CD4-positive, alpha-beta T cell treated with Interleukin-15 for 1 hour (primary cell): ENCODE measurements at regions not wholly inside any gene's neighbourhood (a gene's known extent, or its start where the extent isn't known, plus 50 kb on each side); places are given as distances from the start of the nearest gene placed in this dataset.
"Not testable (repeated sequence)": the region's sequence is repeated elsewhere in the genome, so short reads cannot be mapped to it uniquely, and the experiment has no call there.

Experiments
- DNase-seq: peaks from one replicate; pipeline ENCODE4 v3.0.0-alpha.2; 2020

GRCh38 chr2:180258579-180258978 lies 251.5 kb upstream of the CWC22 start:
- no peak for DNase-seq

GRCh38 chr2:180258041-180258537 lies 251.0 kb upstream of the CWC22 start:
- no peak for DNase-seq

GRCh38 chr2:180257247-180257646 lies 250.2 kb upstream of the CWC22 start:
- DNase-seq: no peak

DNA sequence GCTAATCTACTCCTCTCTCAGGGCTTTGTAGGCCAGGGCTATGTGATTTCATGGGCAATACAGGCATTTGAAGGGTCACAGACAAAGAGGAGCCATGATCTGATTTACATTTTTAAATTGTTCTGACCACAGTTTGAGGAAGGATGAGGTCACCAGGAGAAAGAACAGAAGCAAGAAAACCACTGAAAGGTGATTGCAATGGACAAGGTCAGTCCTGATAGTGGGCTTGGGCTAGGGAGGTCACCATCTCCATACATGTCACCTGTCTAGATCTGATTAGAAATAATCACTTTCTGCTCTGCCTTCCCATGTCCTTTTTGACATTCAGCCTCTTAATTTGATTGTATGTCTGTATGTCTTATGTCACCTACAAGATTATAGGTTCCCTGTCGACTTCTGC lies 248.9 kb upstream of the CWC22 start:
- DNase-seq: no peak

GRCh38 chr2:180254872-180255271 lies 247.8 kb upstream of the CWC22 start:
- no peak for DNase-seq

- DNase-seq: no peak
Measured at GRCh38 chr2:180247658-180248057, 240.6 kb upstream of the CWC22 start.

DNA sequence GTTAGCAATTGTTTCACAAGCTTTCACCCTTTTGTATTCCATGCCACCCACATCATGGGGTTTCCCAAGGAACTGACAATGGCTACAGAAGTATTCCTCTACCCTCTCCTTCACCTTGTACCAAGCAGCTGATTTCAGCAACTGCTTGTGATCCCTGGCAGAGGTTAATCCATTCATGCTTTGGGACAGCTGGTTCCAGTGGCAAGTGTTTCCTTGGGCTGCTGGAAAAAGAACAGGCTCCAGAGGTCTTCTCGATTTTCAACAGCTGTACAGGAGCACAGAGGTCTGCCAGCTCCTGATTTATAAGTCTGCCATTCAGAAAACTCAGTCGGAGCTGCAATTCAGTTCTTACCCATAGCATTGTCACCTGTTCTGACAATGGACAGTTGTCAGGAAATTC lies 239.2 kb upstream of the CWC22 start:
- DNase-seq: no peak

DNA sequence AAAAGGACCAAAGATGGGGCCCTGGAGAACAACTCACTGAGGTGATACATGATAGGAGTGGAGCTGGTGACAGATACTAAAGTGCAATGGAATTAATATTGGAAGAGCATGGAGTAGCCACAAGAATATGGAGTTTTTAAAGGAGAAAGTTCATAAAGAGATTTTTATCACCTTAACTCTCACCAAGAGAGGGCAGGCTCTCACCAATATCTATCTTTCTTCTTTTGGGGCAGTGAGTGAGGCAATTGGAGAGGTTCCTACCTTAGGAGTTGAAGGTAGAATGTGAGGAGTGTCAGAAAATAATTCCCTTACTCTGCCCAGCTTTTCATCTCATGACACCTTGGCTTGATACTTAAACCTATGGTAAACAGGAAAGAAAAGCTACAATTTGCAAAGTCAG lies 233.7 kb upstream of the CWC22 start:
- no peak for DNase-seq

DNA sequence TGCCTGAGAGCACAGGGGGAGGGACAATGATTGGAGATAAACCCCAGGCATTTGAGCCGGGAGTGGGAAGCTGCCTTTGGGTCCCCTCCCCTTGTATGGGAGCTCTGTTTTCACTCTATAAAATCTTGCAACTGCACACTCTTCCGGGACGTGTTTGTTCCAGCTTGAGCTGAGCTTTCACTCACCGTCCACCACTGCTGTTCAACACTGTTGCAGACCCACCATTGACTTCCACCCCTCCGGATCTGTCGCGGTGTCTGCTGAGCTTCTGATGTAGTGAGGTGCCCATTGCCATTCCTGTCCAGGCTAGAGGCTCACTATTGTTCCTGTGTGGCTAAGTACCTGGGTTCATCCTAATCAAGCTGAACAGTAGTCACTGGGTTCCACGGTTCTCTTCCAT lies 231.6 kb upstream of the CWC22 start:
- no peak for DNase-seq

GRCh38 chr2:180236061-180236460 lies 229.0 kb upstream of the CWC22 start:
- DNase-seq: not testable (repeated sequence)

DNA sequence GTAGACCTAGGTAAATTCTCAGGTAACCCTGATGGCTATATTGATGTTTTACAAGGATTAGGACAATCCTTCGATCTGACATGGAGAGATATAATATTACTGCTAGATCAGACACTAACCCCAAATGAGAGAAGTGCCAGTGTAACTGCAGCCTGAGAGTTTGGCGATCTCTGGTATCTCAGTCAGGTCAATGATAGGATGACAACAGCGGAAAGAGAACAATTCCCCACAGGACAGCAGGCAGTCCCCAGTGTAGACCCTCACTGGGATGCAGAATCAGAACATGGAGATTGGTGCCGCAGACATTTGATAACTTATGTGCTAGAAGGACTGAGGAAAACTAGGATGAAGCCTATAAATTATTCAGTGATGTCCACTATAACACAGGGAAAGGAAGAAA lies 228.4 kb upstream of the CWC22 start:
- not testable (repeated sequence) for DNase-seq

- not testable (repeated sequence) for DNase-seq
Measured at GRCh38 chr2:180234991-180235390, 227.9 kb upstream of the CWC22 start.

DNA sequence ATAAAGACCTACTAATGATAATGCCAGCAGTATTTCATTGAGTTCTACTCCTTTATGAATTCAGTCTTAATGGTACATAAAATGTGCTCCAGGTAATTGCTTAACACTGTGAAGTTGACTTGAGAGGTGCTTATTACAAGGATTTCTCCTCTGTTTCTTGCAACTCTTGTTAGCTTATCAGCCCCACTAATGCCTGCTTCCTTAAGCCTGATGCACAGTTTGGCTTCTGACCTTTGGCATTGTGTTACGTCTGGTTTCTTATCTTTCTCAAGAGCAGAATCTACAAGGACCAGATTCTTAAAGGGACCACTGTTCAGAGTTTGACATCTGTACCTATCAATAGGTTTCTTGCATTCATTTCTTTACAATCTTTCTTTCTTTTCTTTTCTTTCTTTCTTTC lies 223.9 kb upstream of the CWC22 start:
- DNase-seq: no peak

- DNase-seq: no peak
Measured at GRCh38 chr2:180227461-180227860, 220.4 kb upstream of the CWC22 start.

GRCh38 chr2:180225118-180225517 lies 218.0 kb upstream of the CWC22 start:
- DNase-seq: no peak

DNA sequence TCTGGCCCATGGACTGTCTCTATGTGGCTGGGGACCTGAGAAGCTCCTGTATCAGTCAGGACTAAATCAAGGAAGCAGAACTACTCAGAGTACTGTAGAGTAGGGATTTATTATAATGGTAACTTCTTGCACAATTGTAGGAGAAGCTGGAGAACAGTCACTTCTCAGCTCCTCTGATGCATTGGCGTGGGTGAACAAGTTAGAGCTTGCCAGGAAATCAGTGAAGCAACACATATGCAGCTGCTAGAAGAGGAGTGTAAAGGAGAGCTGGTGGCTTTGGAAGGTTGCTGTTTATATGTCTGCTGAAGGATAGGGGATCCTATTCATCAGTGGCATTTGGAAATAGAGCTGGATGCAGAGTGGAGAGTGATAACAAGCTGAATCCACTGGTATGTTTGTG lies 215.5 kb upstream of the CWC22 start:
- DNase-seq: no peak

- no peak for DNase-seq
Measured at GRCh38 chr2:180219491-180219890, 212.4 kb upstream of the CWC22 start.

- no peak for DNase-seq
Measured at GRCh38 chr2:180208841-180209240, 201.7 kb upstream of the CWC22 start.

DNA sequence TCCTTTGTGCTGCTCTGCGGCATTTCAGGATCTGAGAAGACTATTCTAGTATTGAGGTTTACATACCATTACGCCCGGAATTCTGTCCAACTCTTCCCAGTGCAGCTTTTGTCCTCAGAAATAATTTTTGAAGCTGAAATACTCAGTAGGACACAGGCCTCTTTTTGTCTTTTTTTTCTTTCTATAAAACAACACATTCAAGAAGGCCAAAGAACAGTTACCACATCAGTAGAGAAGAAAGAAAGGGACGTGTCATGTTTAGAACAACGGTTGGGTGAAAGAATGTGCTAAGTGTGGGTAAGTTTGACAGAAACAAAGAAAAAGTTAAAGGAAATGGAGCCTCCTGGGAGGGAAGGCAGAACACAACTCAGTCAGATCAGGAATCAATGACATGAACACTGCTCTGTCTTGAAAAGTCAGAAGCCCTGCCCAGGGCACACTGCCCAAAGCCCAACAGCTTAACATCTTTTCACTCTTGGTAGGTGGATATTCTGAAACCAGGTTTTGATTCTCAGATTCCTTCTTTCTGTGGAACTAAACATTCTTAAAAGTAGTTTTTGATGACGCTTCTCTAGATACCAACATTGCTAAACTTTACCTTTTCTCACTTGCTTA lies 198.6 kb upstream of the CWC22 start:
- DNase-seq: no peak

DNA sequence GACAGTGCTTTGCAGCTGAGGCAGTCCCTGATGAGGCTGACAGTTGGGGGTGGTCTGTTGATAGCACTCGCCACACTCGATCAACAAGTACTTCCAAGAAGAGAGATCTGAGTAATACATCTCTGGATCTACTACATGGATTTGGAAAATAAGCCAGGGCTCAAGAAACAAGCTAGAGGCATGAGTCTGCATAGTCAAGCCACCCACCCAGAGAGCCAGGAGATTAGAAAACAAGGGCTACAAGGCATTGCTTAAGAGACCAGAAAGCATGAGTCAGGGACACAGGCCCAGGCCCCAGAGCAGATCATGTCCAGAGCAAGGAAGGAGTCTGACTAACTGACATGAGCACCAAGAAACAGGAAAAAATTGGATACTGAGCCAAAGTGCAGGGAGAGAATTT lies 196.9 kb upstream of the CWC22 start:
- DNase-seq: no peak

DNA sequence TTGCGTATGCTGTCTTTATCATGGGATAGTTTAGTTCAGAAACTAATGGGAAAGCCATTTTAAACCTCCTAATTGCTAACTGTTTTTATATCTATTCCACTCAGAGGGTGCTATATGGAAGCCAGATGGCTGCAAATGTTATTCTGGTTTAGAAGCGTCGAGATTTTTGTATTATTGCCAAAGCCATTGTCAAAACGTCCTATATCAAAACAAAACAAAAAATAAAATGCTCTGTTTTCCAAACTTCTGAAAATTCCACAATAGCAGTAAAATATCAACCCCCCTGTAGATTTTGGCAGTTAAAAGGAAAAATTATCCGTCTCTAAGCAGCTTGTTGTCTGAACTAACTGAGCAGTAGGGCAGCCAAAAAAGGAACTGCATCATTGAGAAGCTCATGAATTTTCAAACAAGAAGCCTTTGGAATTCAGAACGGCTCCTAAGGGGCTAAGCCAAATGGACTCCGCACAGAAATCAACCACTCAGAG lies 195.4 kb upstream of the CWC22 start:
- no peak for DNase-seq

DNA sequence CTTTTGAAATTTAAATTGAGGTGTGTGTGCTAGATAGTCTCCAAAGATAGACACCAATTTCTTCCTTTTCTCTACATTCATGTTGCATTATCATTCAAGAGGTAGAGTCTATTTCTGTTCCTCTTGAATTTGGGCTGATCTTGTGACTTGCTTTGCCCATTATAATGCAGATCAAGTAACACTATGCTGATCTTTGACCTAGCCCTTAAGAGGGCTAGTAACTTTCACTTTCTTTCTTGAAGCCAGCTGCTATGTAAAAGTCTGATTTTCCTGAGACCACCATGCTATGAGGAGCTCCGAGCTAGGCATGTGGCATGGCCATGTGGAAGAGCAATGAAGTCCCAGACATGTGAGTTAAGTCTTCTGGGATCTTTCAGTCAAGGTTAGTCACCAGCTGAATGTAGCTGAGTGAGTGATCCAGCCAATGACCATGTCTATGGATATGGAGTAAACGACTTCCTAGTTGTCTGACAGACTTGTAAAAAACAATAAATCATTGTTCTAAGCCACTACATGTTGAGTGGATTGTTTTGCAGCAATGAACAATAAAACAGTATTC lies 189.4 kb upstream of the CWC22 start:
- DNase-seq: no peak

DNA sequence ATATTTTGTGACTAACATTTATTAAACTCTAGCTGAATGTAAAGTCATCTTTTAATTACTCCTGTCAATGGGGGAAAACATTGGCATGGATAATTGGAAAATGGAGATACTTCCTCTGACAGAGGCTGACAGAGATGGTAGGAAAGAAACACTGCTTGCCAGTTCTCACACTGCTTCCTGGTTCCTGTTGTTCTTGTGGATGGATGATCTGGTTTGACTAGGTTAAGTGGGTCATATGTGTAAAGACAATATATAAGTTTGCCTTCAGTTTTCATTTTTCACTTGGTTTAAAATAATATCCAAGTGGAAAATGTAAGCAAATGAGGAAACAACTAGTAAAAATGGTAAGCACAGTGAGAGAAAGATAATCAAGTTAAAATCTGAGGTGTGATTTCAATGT lies 188.8 kb upstream of the CWC22 start:
- no peak for DNase-seq

DNA sequence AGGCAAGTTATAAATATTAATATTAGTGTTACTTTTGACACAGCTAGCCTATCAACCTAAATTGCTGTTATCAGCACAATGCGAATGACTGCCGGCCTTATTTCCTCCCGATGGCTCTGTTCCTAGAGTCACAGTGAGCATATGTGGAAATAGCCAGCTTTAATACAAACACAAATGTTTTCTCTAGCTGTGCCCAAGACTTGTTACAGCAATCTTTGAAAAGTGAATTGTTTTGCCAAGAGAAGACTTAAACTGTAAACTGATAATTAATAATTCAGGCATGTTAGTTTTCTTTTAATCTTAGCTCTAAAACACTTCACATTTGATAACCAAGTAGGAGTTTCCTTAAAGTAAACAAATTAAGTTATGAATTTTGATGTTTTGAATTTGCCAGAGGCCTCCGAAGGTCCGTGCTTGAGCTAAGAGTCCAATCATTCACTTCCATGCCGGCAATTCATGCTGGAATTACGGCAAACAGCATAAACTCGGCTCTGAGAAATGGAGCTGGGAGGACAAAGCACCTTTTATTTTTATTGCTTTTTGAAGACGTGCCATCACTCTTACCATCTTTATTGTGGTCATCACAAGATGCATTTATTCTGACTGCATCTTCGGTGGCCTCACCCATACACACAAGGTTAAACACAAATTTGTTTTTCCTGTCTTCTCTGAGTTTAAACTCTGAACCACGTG lies 184.5 kb upstream of the CWC22 start:
- no peak for DNase-seq
